Psoas muscle (tissue), 7 donors: ENCODE measurements at regions not wholly inside any gene's neighbourhood (a gene's known extent, or its start where the extent isn't known, plus 50 kb on each side); places are given as distances from the start of the nearest gene placed in this dataset.

ENCODE experiments used
- ATAC-seq, 4 donors: fragments of 200-7000 bp; cut with Tn5 transposase; one replicate each; pipeline ENCODE4 v1.9.1; 2020; ENCODE audit warnings: moderate library complexity in 3 of 4, mild to moderate bottlenecking in 2 of 4
- DNase-seq, 2 donors: peaks; one replicate each; pipeline ENCODE4 v3.0.0-alpha.2; 2020
- H3K27ac ChIP-seq: fragments of 200-600 bp; one replicate; pipeline ENCODE4 v1.8.0; 2022
- H3K27me3 ChIP-seq, 3 donors: fragments of 200-600 bp in 1 of 3; one replicate each; pipeline versions ENCODE4 v1.6.1 to v1.8.0; 2013 to 2022; ENCODE audit warnings: low read length in 2 of 3, mild to moderate bottlenecking in 2 of 3, moderate library complexity in 1 of 3; ENCODE audit not compliant: insufficient read depth in 3 of 3
- H3K36me3 ChIP-seq, 2 donors: fragments of 200-600 bp in 1 of 2; one replicate each; pipeline versions ENCODE4 v1.6.1 to v1.8.0; 2013 to 2022; ENCODE audit warnings: low read depth in 1 of 2, mild to moderate bottlenecking in 1 of 2, moderate library complexity in 1 of 2; ENCODE audit not compliant: insufficient read depth in 1 of 2
- H3K4me1 ChIP-seq: fragments of 200-600 bp; one replicate; pipeline ENCODE4 v1.8.0; 2022
- H3K4me3 ChIP-seq: fragments of 200-600 bp; one replicate; pipeline ENCODE4 v1.8.0; 2022; ENCODE audit warnings: mild to moderate bottlenecking
- H3K9me3 ChIP-seq: fragments of 200-600 bp; one replicate; pipeline ENCODE4 v1.8.0; 2022
- WGBS, 3 donors: extraction: QIAGEN DNeasy Blood & Tissue Kit; methylation state at CpG; one replicate each; pipeline versions ENCODE4 v1.1.6 to v1.1.7; 2013; 5-methylcytosine and 5-hydroxymethylcytosine counted together
- intact Hi-C, 2 donors: fragments of 100-400 bp; cut with DNase I; formaldehyde crosslinking; loops; one replicate each; pipeline versions ENCODE4 v1.11.0 to v1.14.2; 2022
- TF ChIP-seq, protein P1 (sequence below): fragments of 200-600 bp; IDR thresholded peaks from one replicate; pipeline ENCODE4 v1.8.0; 2022; ENCODE audit warnings: antibody characterized with exemption
- donor health status: healthy with polysubstance abuse.
- donor health status: DM: no; HTN: no; CAD: no; lungs with moderate emphysema.
- donor health status: Bipolar disorder and iron deficiency.
- donor health status: healthy.
- donor health status: DM: yes; HTN: yes; CAD: no.
- donor health status: DM: no; HTN: no; CAD: no.
- donor health status: DM: yes; HTN: yes; CAD: no.

GRCh38 chr17:70881093-70881492 lies 711.8 kb downstream of the KCNJ2 start:
- intact Hi-C loops, result no loop called here
- Histone ChIP-seq H3K4me3 (no peak overlapping the region), H3K27me3 (peaks cover 0 to 2% (median 0%) of the 10 kb centered on the region in 3 donors), H3K27ac (no peak overlapping the region), H3K36me3 (no peaks in the 10 kb centered on the region), H3K9me3 (no peaks in the 10 kb centered on the region), H3K4me1 (no peaks in the 10 kb centered on the region)
- ATAC-seq (no peak), DNase-seq (no peak)
- 3 to 14% (median 3%) methylated on average over 1 of the region's 1 CpG for WGBS, 3 donors
- TF ChIP-seq, protein P1, sequence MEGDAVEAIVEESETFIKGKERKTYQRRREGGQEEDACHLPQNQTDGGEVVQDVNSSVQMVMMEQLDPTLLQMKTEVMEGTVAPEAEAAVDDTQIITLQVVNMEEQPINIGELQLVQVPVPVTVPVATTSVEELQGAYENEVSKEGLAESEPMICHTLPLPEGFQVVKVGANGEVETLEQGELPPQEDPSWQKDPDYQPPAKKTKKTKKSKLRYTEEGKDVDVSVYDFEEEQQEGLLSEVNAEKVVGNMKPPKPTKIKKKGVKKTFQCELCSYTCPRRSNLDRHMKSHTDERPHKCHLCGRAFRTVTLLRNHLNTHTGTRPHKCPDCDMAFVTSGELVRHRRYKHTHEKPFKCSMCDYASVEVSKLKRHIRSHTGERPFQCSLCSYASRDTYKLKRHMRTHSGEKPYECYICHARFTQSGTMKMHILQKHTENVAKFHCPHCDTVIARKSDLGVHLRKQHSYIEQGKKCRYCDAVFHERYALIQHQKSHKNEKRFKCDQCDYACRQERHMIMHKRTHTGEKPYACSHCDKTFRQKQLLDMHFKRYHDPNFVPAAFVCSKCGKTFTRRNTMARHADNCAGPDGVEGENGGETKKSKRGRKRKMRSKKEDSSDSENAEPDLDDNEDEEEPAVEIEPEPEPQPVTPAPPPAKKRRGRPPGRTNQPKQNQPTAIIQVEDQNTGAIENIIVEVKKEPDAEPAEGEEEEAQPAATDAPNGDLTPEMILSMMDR, result no peak

DNA sequence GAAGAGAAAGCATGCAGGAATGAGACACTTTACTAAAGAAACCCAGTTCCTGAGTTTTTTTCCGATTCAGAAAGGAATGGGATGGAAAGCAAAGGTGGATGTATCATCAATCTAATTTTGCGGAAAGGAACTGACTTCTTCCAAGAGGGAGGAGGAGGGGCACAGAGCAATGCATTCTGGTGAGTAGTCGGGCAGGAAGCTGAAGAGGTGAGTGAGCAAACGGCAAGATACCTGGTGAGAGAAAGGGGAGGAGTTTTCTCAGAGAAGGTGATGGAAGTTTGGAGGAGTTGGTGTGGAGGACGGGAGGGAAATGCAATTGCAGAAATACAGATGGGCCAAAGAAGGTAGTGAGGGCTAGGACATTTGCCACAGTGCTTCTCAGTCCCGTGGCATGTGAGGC lies 713.2 kb downstream of the KCNJ2 start:
- no peak for DNase-seq
- Histone ChIP-seq H3K36me3 (no peaks in the 10 kb centered on the region), H3K4me1 (no peaks in the 10 kb centered on the region), H3K27ac (no peak overlapping the region), H3K9me3 (no peaks in the 10 kb centered on the region), H3K27me3 (peaks cover 0 to 2% (median 0%) of the 10 kb centered on the region in 3 donors), H3K4me3 (no peak overlapping the region)
- TF ChIP-seq, protein P1, result no peak
- ATAC-seq, result no peak
- intact Hi-C loops, result no loop called here
- WGBS, 3 donors, result 66 to 68% (median 67%) methylated on average over 6 of the region's 6 CpGs

DNA sequence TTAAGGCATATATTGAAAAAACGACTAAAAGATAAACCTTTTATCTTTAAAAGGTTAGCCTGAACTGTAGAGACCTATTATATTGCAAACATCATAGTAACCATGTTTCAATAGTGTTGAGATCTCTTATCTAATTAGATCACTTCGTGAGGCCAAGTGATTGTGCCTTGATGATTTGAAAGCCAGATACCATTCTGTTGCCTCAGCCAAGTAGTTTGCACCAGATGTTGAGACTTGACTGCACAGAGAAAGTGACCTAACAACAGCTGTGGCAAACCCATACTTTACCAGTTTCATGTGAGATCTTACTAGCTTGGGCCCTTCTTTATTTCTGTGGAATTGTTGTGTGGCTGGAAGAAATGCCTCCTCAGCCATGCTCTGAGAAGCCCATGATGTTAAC lies 717.3 kb downstream of the KCNJ2 start:
- WGBS, 3 donors, result 43 to 57% (median 53%) methylated on average over 2 of the region's 2 CpGs
- Histone ChIP-seq H3K36me3 (no peaks in the 10 kb centered on the region), H3K27me3 (peaks cover 0 to 2% (median 0%) of the 10 kb centered on the region in 3 donors), H3K4me3 (no peak overlapping the region), H3K4me1 (no peaks in the 10 kb centered on the region), H3K9me3 (no peaks in the 10 kb centered on the region), H3K27ac (no peak overlapping the region)
- ATAC-seq, result no peak
- intact Hi-C loops, result no loop called here
- TF ChIP-seq, protein P1, result no peak
- no peak for DNase-seq

DNA sequence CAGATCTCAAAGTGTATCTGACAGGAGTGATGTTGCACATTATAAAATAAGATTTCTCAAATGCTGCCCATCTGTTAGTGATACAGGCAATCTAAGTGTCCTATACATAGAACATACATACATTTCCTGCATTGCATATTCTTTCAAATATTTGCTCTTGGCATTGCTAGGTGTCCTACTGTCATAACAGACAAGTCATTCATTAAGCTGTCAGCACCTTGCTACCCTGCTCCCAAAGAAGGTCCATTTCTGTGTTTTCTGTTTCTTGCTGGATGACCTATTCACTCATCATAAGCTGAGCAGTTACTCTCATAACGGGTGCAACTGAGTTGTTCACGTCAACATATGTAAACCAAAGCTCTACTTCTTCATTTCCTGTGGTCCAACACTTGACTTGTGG lies 719.0 kb downstream of the KCNJ2 start:
- H3K4me1 ChIP-seq, result no peaks in the 10 kb centered on the region
- H3K4me3 ChIP-seq, result no peak overlapping the region
- ATAC-seq (no peak), DNase-seq (no peak)
- intact Hi-C loops, result no loop called here
- H3K27ac ChIP-seq, result no peak overlapping the region
- no peaks in the 10 kb centered on the region for H3K9me3 ChIP-seq
- H3K27me3 ChIP-seq, result peaks cover 0 to 2% (median 0%) of the 10 kb centered on the region in 3 donors
- 65 to 80% (median 79%) methylated on average over 2 of the region's 2 CpGs for WGBS, 3 donors
- TF ChIP-seq, protein P1, result no peak
- H3K36me3 ChIP-seq, result no peaks in the 10 kb centered on the region

- ATAC-seq (no peak), DNase-seq (no peak)
- Histone ChIP-seq H3K27ac (no peak overlapping the region), H3K27me3 (no peaks in the 10 kb centered on the region), H3K4me1 (no peaks in the 10 kb centered on the region), H3K4me3 (no peak overlapping the region), H3K9me3 (no peaks in the 10 kb centered on the region), H3K36me3 (no peaks in the 10 kb centered on the region)
- TF ChIP-seq, protein P1, result no peak
- intact Hi-C loops, result no loop called here
- WGBS, 3 donors, result 37 to 51% (median 46%) methylated on average over 4 of the region's 4 CpGs
These were observed 722.0 kb downstream of the KCNJ2 start for GRCh38 chr17:70891306-70891705.
